A673 (cell line): ENCODE measurements at regions not wholly inside any gene's neighbourhood (a gene's known extent, or its start where the extent isn't known, plus 50 kb on each side); places are given as distances from the start of the nearest gene placed in this dataset.

Experiments used
- CTCF ChIP-seq: fragments of 300-800, 200-600 bp; sonication (generic); conservative IDR thresholded peaks from 2 replicates; pipeline ENCODE4 v1.5.1; 2017; ENCODE audit warnings: low read depth, mild to moderate bottlenecking, antibody characterized with exemption, low read length, moderate library complexity, mixed read lengths
- EZH2 ChIP-seq: fragments of 200-600 bp; sonication (generic); IDR thresholded peaks from 2 replicates; pipeline ENCODE4 v1.6.1; 2017; ENCODE audit warnings: borderline replicate concordance, low read depth, mild to moderate bottlenecking, mixed read lengths, antibody characterized with exemption, low read length; ENCODE audit not compliant: poor library complexity, severe bottlenecking

DNA sequence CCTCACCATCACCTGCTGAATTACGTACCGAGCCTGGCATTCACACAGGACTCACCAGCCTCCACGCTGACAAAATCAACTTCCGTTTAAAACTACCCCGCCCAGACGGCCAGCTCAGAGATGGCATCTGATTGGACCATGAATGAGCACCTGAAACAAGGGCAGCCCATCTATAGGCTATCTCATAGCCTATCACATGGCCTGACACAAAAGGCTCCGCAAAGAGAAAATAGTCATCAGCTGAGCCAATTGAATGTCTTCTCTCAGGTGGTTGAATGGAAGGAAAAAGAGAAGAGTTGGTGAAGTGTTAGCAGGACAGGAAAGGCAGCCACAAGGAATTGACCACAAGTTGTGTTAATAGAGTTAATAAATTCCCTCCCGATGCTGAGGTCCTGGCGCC, 50.6 kb upstream of the ZC3H12A start:
- TF ChIP-seq CTCF: no peak
- TF ChIP-seq EZH2: no peak
